ENCODE measurements at regions not wholly inside any gene's neighbourhood (a gene's known extent, or its start where the extent isn't known, plus 50 kb on each side); places are given as distances from the start of the nearest gene placed in this dataset.

- DNase-seq = no peak
Measured at GRCh38 chr16:63553980-63554379, 1517.7 kb upstream of the CDH8 start.

DNA sequence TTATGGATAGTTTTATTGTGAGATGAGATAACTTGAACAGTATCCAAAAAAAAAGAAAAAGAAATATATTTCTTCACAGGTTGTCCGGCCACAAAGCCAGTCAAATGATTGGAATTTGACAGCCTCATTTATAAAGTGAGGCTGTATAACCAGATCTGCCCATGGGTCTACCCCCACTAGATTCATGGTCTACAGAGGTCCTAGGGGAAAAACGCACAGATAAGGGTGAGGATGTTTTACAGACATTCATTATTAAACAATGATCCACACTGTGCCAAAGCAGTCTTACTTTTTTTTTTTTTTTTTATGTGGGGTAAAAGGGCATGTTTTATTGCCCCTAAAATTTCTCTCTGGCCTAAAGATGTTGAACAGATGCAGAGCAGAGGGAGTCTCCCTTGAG lies 1503.0 kb upstream of the CDH8 start:
- DNase-seq = no peak

GRCh38 chr16:63530974-63531373 lies 1494.7 kb upstream of the CDH8 start:
- DNase-seq = no peak

DNA sequence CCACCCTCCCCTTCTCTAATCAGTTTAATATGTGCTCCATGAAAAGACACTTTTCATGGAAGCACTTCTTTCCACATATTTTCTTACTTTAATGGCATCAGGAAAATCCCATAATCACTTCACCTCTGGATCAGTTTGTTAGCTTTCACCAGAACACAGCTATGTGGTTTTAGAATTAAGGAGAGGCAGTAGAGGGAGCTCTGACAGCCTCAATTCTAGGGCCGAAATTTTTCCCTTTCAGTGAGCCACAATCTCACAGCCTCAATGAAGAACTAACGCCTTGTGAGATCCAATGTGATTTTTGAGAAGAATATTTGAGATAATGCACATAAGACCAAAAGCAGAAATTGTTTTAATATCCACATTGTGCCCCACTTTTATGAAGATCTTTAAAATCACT lies 1494.0 kb upstream of the CDH8 start:
- DNase-seq = no peak

- no peak for DNase-seq
Measured at GRCh38 chr16:63527404-63527803, 1491.2 kb upstream of the CDH8 start.

DNA sequence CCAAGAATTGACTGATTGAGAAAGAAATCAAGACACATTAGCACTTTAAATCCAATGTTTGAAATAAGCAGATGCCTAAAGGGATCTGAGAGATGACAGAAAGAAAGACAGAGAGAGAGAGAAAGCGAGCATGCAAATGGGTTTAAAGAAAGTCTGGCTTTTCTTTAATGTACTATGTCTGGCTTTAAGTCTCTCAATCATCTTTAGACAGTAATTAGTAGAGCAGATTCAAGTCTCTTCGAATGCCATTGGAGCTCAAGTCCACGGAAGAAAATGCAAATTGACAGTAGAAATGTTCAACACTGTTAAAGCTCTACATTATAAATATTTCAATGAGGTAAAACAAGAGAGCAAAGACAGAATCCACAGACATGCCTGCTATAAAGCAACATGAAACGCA lies 1480.2 kb upstream of the CDH8 start:
- DNase-seq = no peak

DNA sequence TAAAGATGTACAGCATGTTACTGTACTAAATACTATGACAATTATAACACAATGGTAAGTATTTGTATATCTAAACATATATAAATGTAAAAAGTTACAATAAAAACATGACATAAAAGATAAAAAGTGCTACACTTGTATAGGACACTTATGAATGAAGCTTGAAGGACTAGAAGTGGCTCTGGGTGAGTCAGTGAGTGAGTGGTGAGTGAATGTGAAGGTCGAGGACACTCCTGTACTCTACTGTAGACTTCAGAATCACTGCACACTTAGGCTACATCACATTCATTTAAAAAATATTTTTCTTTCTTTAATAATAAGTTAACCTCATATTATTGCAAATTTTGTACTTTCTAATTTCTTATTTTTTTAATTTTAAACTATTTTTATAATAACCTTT lies 1476.7 kb upstream of the CDH8 start:
- DNase-seq = no peak

DNA sequence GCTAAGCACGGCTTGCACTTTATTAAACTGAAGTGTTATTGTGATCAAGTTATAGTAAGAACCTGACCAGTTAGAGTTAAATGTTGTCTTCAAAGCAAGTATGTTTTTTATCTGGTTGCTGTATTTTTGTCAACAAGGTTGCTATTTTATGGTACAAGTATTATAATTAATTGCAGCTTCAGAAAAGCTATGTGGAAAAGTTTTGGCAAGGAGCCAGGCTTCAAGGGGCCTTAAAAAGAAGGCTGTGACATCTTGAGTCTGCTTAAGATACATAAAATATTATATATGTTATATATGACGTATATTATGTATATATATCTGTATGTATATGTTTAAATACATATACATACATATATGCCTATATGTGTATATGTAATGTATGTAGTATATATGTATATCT lies 1461.2 kb upstream of the CDH8 start:
- no peak for DNase-seq

DNA sequence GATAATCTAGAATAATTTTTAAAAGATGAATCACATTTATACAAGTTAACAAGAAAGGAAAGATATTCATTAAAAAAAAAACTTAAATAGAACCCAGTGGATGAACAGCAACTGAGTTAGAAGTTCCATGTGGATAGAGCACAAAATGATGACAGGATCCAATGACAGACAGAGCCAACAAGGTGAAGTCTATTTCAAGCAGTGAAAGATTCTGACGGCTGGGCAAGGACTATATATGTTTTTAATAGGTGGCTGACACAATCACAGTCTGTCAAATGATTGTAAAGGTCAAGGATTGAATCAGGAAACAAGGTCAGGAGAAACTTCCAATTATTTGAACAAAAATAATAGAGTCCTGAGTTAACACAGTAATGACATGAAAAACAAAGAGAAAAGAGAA lies 1460.0 kb upstream of the CDH8 start:
- DNase-seq = no peak

DNA sequence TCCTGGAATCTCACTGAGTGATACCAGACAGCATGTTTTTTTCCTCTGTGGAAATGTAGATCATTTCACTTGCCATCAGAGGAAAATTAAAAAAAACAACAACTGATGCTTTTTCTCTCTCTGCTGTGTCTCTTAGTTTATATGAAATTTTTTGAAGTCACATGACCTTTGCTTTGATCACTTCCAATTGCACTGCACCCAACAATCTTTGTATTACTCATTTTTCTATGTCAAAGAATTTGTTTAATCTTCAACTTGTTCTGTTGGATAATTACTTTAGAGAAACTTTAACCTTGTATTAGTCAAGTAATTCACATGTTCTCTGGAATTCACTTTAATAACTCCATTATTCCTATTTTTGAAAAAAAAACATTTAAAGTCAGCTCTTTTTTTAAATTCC lies 1452.7 kb upstream of the CDH8 start:
- no peak for DNase-seq

GRCh38 chr16:63481060-63481459 lies 1444.8 kb upstream of the CDH8 start:
- DNase-seq = no peak

GRCh38 chr16:63473725-63474124 lies 1437.5 kb upstream of the CDH8 start:
- DNase-seq = no peak

DNA sequence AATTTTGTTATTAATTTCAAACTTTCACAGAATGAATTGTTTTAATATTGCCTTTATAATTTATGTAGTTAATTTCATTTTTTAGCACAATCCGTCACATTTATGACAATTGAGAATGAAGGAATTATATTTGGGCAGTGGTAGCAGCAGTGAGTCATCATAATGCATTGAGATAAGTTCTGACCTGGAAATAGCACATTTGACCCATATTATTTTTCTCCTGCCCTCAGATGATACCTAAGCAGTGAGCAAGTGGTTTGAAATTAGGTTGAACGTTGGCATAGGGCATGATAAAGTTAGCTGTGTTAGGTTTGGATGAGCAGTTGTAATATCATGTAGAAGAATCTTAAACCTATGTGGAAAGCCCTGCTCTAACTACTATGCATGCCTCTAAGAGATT lies 1431.3 kb upstream of the CDH8 start:
- DNase-seq = no peak

- no peak for DNase-seq
Measured at GRCh38 chr16:63462316-63462715, 1426.1 kb upstream of the CDH8 start.

GRCh38 chr16:63461248-63461841 lies 1425.1 kb upstream of the CDH8 start:
- DNase-seq = peak; percentile 13

GRCh38 chr16:63458846-63459245 lies 1422.6 kb upstream of the CDH8 start:
- DNase-seq = no peak

DNA sequence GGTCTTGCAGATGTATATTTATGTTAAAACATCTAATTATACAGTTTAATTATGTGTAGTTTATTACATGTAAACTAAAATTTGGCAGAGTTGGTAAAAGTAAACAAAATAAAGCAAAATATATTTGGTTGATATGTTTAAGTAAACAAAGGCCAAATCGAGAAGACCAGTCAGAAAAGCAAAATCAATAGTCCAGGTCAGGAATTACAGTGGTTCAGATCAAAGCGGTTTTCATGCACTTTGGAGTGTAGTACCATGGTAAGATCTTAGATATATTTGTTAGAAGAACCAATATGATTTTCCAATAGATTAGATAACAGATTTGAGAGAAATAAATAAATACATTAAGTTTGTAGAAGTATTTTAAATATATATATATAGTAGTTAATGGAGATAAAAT lies 1421.6 kb upstream of the CDH8 start:
- no peak for DNase-seq

GRCh38 chr16:63453261-63453660 lies 1417.0 kb upstream of the CDH8 start:
- DNase-seq = no peak

DNA sequence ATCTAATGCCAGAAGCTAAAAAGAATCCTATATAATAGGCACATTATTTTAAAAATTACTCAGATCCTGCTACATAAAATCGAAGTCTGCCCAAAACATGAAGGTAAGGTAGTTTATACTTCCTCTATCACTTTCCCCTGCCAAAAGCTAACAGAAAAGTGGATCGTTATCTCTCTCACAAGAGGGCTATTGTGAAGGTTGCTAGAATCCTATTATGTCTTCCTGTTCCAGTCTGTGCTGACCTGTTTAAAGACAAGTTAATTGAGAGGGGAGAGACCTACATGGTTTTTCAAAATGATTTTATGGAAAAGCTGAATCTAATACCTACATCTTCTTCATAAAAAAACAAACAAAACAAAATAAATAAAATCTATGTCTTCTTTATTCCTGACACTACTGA lies 1410.9 kb upstream of the CDH8 start:
- no peak for DNase-seq

GRCh38 chr16:63442246-63442645 lies 1406.0 kb upstream of the CDH8 start:
- no peak for DNase-seq

DNA sequence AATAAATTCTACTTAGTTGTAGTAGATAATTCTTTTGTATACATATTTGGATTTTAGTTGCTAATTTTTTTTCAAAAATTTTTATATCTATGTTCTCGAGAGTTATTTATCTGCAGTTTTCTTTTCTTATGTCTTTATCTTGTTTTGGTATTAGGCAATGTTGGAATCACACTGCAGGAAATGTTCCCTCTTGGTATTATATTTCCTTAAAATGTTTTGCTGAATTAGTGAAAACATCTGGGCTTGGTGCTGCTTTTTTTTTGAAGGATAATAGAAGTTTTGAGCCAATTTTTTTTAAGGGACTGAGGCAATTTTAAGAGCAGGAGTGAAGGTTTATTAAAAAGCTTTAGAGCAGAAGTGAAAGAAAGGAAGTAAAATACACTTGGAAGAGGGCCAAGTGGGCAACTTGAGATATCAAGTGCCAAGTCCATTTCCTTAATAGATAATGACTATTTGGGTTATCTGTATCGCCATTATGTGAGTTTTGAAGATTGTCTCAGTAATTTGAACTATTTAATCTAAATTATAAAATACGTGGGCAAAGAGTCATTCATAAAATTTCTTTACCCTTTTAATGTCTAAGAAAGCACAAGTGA lies 1390.1 kb upstream of the CDH8 start:
- peak; percentile 1 for DNase-seq

DNA sequence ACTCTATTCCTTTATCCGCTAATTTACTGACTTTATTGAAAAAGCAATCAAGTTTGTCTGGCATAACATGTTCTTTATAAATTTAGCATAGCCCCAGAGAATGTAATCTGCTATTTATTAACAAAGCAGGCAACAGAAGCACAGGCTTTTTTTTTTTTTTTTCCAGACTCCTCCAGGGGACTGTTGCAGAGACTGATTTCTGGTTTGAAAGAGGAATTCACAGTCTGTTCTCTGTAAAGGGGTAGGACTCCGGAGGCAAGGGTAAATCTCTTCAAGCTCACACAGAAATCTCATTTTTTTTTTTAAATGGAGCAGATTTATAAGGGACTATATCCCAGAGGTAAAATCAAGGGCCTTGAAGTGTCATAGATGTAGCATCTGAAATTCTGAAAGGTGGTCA lies 1386.5 kb upstream of the CDH8 start:
- DNase-seq = peak; percentile 57

GRCh38 chr16:63416712-63417111 lies 1380.5 kb upstream of the CDH8 start:
- DNase-seq = no peak

DNA sequence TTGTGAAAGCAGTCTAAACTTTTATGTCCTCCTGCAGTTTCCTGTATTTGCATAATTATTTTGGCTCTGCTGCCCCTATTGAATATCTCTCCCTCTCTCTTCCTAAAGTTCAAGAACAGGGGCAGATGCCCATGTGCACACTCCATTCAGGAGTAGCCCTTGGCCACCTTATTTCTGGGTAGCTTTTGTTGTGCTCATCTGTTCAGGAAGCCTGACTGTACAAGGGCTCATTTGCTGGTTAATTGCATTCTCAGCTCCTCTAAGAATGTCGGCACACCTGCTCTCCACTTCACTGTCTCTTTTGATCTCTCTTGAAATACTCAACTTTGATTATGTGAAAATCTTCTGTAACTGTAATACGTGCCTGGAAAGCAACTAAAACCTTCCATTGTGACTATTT lies 1378.8 kb upstream of the CDH8 start:
- peak; percentile 13 for DNase-seq

GRCh38 chr16:63410594-63410993 lies 1374.4 kb upstream of the CDH8 start:
- no peak for DNase-seq

All from NCI-H2171 treated with DMSO at 0.1 percent for 48 hours (cell line).